HCT116 (cell line): ENCODE measurements at regions not wholly inside any gene's neighbourhood (a gene's known extent, or its start where the extent isn't known, plus 50 kb on each side); places are given as distances from the start of the nearest gene placed in this dataset.

Experiments used
- CEBPB ChIP-seq: IDR thresholded peaks from 2 replicates; pipeline ENCODE4 v1.6.1; 2012; ENCODE audit warnings: low read depth
- EZH2 ChIP-seq: fragments of 200-600 bp; sonication (generic); IDR thresholded peaks from 2 replicates; pipeline ENCODE4 v1.6.1; 2017; ENCODE audit warnings: antibody characterized with exemption, mixed run types
- POLR2A ChIP-seq: IDR thresholded peaks from 2 replicates; pipeline ENCODE4 v1.7.0; 2011; ENCODE audit warnings: borderline replicate concordance; ENCODE audit not compliant: insufficient read depth, insufficient read length; ENCODE audit errors: extremely low read depth
- POLR2AphosphoS5 ChIP-seq: IDR thresholded peaks from 2 replicates; pipeline ENCODE4 v1.6.1; 2011; ENCODE audit warnings: mild to moderate bottlenecking, low read depth, low read length, moderate library complexity
- RAD21 ChIP-seq: IDR thresholded peaks from 2 replicates; pipeline ENCODE4 v1.6.1; 2012; ENCODE audit warnings: low read depth, mild to moderate bottlenecking
- ZFX ChIP-seq: fragments of 450-650 bp; IDR thresholded peaks from 2 replicates; pipeline ENCODE4 v1.6.1; 2017
- TF ChIP-seq, protein P1 (sequence below), 3 experiments: fragments of 200-600 bp in 1 of 3; sonication (generic) in 1 of 3; IDR thresholded peaks in 2 of 3; conservative IDR thresholded peaks in 1 of 3; 2 replicates each; pipeline ENCODE4 v1.5.1; 2012 to 2017; ENCODE audit warnings: low read depth in 2 of 3, low read length in 2 of 3, antibody characterized with exemption in 1 of 3, borderline replicate concordance in 1 of 3, control low read depth in 1 of 3, mild to moderate bottlenecking in 1 of 3, mixed read lengths in 1 of 3, mixed run types in 1 of 3, moderate library complexity in 1 of 3; ENCODE audit not compliant: insufficient read depth in 1 of 3

GRCh38 chr16:79651363-79651762, 50.8 kb upstream of the MAF start:
- TF ChIP-seq EZH2 (no peak), POLR2A (no peak), RAD21 (no peak), ZFX (no peak), POLR2AphosphoS5 (no peak), CEBPB (no peak)
- TF ChIP-seq, protein P1, sequence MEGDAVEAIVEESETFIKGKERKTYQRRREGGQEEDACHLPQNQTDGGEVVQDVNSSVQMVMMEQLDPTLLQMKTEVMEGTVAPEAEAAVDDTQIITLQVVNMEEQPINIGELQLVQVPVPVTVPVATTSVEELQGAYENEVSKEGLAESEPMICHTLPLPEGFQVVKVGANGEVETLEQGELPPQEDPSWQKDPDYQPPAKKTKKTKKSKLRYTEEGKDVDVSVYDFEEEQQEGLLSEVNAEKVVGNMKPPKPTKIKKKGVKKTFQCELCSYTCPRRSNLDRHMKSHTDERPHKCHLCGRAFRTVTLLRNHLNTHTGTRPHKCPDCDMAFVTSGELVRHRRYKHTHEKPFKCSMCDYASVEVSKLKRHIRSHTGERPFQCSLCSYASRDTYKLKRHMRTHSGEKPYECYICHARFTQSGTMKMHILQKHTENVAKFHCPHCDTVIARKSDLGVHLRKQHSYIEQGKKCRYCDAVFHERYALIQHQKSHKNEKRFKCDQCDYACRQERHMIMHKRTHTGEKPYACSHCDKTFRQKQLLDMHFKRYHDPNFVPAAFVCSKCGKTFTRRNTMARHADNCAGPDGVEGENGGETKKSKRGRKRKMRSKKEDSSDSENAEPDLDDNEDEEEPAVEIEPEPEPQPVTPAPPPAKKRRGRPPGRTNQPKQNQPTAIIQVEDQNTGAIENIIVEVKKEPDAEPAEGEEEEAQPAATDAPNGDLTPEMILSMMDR (IDR thresholded peaks at IDR 0.05 in 2 of 3, conservative IDR thresholded peaks at IDR 0.05 in 1 of 3; ENCODE audit: borderline replicate concordance in 1 of 3, insufficient read depth in 1 of 3, low read depth in 2 of 3, low read length in 2 of 3) = no peak
